GM19395 (cell line): ENCODE measurements at regions not wholly inside any gene's neighbourhood (a gene's known extent, or its start where the extent isn't known, plus 50 kb on each side); places are given as distances from the start of the nearest gene placed in this dataset.

Source experiments
- ATAC-seq: cut with Tn5 transposase; IDR thresholded peaks from one replicate; pipeline ENCODE4 v1.9.1; 2021; ENCODE audit warnings: mild to moderate bottlenecking, moderate library complexity; ENCODE audit not compliant: unreplicated experiment

DNA sequence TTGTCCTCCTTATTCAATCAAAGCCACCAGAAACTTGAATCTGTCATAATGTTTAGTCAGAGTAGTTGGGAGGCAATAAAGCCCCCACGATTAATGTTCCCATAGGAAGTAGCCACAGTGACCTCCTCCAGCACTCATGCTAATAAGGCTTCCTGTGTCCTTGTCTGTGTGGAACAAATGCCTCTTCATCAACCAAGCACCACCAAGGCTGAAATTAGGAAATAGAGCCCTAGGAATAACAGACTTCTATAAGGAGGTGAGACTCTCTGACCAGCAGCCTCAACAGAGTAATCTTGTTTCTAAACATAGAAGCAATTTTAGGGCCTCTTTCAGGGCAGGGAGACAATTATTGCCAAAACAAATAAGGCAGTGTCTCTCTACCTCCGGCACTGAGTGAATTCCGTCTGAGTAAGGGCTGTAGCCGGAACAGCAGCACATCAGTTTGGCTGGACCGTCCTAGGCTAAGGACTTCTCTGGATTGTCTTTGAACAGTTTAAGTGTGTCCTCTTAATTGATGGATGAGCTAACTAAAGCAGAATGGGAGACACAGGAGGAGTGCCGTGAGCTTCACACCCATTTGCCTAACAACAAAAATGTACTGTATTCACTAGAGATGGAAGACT is 329.2 kb upstream of the HAND2 start:
- no peak for ATAC-seq

DNA sequence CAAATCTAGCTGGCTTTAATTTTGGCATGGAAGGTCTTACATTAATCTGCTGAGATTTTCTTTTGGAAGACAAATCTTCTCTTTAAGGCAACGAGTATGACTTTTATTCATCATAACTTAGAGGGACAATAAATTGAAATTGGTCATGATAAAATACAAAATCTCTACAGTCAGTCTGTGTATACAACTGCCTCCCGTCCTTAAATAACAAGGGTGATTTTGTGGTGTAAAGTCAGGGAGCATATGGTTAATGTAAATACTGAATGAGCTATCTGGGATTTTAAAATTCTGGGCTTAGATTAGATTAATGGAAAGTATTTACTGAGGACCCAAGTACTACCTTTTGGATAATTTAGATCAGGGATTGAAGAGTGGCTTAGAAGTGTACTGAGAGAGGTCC is 328.4 kb upstream of the HAND2 start:
- ATAC-seq: no peak

DNA sequence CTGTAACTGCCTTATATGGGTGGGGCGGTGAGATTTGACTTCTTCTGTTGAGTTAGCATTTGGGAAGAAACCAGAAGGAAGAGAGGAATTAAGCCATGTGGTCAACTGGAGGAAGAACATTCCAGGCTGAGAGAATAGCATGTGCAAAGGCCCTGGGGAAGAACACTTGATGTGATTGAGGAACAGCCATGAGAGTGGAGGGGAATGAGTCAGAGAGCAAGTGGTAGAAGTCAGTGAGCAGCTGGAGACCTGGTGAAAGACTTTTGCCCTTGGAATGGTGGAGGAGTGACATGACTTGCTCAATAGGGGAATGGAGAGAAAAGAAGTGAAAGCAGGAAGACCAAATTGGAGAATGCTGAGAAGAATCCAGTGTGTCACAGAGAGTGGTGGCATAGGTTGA is 327.8 kb upstream of the HAND2 start:
- no peak for ATAC-seq

- ATAC-seq: no peak
Observed at GRCh38 chr4:173855015-173855414, 325.0 kb upstream of the HAND2 start.

- ATAC-seq: no peak
Observed at GRCh38 chr4:173852775-173853174, 322.7 kb upstream of the HAND2 start.

GRCh38 chr4:173845580-173845979 is 315.6 kb upstream of the HAND2 start:
- no peak for ATAC-seq

DNA sequence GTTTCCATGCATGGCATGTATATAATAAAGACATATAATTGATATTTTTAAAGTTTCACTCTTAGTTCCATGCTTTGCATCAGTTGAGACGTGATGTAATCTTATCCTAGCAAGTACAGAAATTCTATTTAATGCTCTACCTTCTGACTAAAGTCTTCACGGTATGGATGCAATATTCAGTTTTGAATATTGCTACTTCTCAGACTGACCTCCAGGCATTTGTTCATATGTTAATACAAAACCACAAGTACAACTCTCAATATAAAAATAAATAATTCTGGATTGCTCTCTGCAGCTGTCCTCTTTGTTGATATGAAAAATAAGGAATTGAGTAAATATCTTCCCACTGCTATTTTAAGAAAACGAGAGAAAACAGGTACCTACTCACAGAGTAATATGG is 309.8 kb upstream of the HAND2 start:
- no peak for ATAC-seq

GRCh38 chr4:173837517-173837916 is 307.5 kb upstream of the HAND2 start:
- ATAC-seq: no peak

DNA sequence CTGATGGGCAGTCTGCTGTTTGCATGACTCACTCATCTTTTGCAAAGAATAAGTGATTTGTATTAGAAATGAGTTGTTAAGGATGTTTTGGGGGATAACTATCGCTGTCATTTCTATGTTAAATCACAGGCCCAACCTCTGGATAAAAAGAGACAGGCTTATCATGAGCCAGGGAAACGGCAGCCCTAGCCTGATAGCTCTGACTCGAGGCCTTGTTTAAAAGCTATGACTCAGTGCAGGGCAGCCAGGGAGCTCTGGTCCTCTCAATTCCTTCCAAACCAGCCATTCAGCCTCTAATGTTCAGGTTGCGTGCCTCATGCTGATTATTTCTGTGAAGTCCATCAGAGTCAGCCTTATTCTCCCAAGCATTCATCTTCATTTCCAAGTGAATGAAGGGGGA is 305.9 kb upstream of the HAND2 start:
- ATAC-seq: no peak

DNA sequence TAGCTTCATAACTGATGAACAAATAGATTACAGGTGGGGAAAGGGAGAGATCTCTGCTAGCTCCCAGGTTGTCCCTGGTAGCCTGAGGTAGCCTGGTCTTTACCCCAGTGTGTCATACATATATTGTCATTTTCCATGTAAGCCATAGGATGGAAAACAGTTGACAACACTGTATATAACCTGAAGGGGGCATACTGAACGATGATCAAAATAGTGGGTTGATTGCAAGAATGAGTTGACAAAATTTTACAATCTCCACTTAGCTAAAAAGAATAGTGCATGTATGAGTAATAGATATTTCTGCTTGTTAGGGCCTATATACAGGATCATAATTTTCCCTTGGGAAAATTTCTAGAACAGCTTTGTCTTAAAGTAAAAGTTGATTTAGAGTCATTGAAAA is 304.1 kb upstream of the HAND2 start:
- ATAC-seq: no peak

DNA sequence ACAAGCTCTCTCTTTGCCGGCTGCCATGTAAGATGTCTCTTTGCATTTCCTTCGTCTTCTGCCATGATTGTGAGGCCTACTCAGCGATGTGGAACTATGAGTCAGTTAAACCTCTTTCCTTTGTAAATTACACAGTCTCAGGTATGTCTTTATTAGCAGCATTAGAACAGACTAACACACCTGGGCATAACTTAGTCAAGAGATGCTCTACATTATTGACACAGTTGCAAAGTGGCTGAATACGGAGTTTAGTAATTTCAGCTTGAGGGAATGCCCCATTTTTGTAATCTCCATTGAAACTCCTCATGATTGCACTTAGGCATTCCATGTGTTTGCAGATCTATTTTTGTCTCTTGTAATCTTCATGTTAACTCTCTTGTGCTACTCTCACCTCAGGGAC is 299.5 kb upstream of the HAND2 start:
- no peak for ATAC-seq

GRCh38 chr4:173827707-173828106 is 297.7 kb upstream of the HAND2 start:
- no peak for ATAC-seq

DNA sequence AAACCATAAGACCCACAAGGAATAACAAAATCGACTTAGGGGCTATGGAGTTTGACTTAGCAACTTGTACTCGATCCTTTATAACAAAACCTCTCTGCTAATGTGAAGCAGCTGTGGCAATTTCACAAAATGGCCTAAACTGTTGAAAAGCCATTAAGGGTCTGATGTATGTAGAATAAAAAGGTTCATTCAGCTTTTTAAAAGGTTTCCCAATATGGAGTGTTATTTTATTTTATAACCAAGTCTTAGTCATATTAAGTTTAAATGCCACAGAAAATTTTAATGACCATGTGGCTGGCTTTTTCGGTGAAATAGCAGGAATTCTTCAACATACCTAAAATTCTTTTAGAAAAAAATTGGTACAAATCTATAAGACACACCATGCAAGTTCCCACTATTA is 291.8 kb upstream of the HAND2 start:
- no peak for ATAC-seq

GRCh38 chr4:173821036-173821435 is 291.0 kb upstream of the HAND2 start:
- no peak for ATAC-seq

DNA sequence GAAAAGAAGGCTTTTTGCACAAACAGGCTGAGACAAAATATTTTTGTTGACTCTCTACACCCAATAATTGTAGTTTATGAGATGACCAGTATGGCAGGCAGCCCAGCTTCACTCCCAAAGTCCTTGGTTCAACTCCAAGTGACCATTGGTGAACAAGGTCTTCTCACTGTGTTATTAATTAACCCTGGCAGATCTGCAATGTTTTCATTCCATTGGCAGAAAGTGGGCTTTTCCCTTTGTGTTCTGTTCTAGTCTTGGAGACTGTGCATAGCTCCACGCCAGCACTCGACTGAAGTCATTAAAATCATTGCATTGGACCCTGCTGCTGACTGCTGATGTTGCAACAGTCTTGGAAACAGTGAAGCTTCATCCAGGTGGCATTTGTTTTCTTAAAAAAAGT is 277.3 kb upstream of the HAND2 start:
- ATAC-seq: no peak

DNA sequence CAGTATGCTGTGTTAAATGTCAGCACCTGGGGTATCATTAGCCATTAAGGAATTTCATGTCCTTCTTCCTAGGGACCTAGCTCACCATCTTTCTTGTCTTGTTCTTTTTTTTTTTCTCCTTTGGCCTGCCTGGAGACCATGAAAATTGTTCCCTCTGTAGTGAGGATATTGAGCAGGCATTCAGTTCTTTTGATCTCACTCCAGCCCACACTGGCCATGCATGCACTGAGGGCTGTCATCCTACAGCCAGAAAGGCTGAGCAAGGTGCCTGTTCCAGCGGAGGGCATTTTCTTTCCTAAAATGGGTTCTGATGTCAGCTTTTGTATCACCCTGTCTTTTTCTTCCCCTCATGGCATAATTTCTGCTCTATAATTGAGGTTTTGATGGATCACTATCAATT is 275.9 kb upstream of the HAND2 start:
- ATAC-seq: no peak

DNA sequence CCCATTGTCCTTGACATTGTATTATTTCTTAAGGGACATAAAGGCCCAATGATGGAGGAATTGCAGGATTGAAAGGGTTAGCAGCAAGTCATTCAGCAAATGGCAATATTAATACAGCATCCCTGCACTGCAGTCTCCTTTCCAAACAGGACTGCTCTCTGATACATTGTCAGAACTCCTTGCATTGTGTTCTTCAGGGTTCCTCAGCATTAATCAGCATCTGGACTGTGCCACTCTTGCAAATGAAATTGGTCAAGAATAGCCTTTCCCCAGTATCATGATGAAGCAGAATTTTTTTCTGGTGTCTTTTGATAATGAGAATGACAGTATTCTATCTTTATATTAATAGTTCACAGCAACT is 272.6 kb upstream of the HAND2 start:
- no peak for ATAC-seq

DNA sequence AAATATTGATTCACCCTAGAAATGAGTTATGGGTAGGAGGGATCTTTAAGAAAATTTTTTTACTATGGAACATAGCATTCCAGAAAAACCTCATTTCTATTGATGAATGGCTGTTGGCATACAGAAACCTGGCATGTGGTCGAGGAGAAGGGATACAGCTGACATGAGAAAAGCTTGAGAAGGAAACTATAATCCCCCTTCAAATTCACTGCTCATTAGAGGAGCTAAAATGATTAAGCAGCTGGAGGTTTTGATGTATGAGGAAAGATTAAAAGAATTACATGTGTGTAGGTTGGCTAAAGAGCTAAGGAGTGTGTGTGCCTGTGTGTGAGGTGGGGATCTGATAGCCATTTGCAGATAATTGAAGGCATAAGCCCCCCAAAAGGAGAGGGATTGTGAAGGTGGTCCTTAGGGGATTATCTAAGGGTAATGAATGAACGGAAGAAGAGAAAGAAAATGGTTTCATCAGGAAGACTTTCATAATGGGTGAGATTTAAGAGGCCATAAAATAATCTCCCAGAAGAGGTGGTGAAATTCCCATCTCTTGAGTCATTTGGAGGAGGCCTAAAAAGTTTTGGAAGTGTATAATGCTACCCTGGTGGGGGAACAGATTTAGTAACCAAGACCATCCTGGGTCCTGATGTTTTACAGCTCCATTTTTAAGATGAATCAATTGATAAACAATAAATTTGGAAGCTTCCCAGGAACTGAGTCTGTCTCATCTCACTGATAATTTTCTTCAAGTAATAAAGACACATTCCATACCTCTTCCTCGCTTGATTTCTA is 272.0 kb upstream of the HAND2 start:
- ATAC-seq: no peak

GRCh38 chr4:173801361-173801760 is 271.3 kb upstream of the HAND2 start:
- ATAC-seq: no peak

DNA sequence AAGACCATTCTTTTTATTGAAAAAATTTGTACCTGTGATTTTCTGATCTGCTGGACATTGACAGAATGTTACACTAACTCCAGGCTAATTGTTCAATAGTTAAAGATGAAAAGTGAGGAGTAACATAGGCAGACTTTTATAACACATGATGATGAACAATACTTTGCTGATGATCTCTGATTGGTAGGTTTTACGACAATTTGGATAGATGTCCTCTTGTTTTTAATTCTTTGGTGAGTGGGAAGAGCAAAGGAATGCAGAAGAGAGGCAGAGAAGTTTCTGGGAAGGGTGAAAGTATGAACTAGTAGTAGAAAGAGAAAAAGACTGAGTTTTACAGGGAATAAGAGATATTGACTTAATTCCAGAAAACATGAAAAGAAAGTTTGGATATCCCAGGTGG is 267.3 kb upstream of the HAND2 start:
- no peak for ATAC-seq

- no peak for ATAC-seq
Observed at GRCh38 chr4:173794662-173795061, 264.6 kb upstream of the HAND2 start.

GRCh38 chr4:173793937-173794510 is 264.0 kb upstream of the HAND2 start:
- ATAC-seq: no peak

- ATAC-seq: no peak
Observed at GRCh38 chr4:173782660-173783059, 252.6 kb upstream of the HAND2 start.
